ENCODE measurements at regions not wholly inside any gene's neighbourhood (a gene's known extent, or its start where the extent isn't known, plus 50 kb on each side); places are given as distances from the start of the nearest gene placed in this dataset.

DNA sequence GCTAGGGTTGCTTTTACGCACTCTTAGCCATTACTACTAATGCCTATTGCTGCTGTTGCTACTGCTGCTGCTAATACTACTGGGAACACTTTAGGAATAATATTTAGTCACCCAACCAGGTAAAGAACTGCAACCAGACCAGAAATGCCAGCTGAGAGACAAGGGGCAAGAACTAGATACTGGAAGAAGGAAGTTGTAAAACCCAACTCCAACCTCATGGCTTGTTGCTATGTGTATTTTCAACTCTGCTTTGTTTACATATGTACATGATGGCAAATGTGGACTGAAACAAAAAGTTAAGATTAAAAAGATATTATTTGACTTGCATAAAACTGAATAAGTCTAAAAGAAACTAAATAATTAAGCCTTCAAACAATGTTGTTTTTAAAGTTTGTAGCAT is 177.7 kb downstream of the GNAT3 start:
- Histone ChIP-seq H3K4me3 (no peak overlapping the region), H3K27me3 (ENCODE audit: control insufficient read depth in 3 of 3, insufficient read depth in 3 of 3, low read length in 2 of 3) (no peaks in the 10 kb centered on the region), H3K4me1 (ENCODE audit: control insufficient read depth in 5 of 5, insufficient read depth in 5 of 5, low read length in 5 of 5) (peaks cover 0 to 12% (median 0%) of the 10 kb centered on the region in 5 donors), H3K9ac (ENCODE audit: insufficient read depth in 1 of 2, low read length in 2 of 2) (no peak overlapping the region), H3K36me3 (ENCODE audit: control insufficient read depth in 4 of 4, insufficient read depth in 4 of 4, low read length in 4 of 4) (no peaks in the 10 kb centered on the region), H3K27ac (ENCODE audit: low read depth in 1 of 2, low read length in 1 of 2) (no peak overlapping the region), H3K9me3 (ENCODE audit: control insufficient read depth in 4 of 4, insufficient read depth in 3 of 4, low read length in 3 of 4) (no peaks in the 10 kb centered on the region)
- ATAC-seq (ENCODE audit: insufficient read depth, low FRiP score): no peak
- TF ChIP-seq CTCF (IDR thresholded peaks at IDR 0.05; ENCODE audit: control extremely low read depth, extremely low read depth): no peak
- peak in 2 of 3 donors; percentile 18 to 26 for DNase-seq
- 94 to 95% methylated on average over 1 of the region's 1 CpG for WGBS, 2 donors

DNA sequence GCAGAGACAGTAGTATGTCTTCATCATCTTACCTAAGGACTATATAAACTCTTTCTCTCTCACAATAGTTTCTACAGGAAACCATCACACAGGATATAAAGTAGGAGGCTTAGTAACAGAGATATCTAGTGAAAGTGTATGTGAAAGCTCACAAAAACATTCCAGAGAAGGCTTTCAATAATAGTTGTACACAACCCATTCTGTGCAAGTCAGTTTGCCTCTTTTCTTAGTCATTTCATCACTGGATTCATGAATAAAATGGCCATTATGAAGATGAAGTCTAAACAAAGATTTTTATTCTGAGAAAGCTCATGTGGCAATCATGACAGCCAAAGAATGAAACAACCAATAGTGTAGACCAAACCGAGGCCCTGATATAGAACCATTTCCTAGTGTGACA is 178.8 kb downstream of the GNAT3 start:
- 79 to 81% methylated on average over 1 of the region's 1 CpG for WGBS, 2 donors
- ATAC-seq (ENCODE audit: insufficient read depth, low FRiP score): no peak

GRCh38 chr7:80330434-80330833 is 181.4 kb downstream of the GNAT3 start:
- no peak for TF ChIP-seq CTCF (IDR thresholded peaks at IDR 0.05; ENCODE audit: control extremely low read depth, extremely low read depth)
- peaks cover 0 to 5% (median 0%) of the 10 kb centered on the region in 5 donors for H3K4me1 ChIP-seq (ENCODE audit: control insufficient read depth in 5 of 5, insufficient read depth in 5 of 5, low read length in 5 of 5)
- H3K4me3 ChIP-seq: no peak overlapping the region
- no peaks in the 10 kb centered on the region for H3K9me3 ChIP-seq (ENCODE audit: control insufficient read depth in 4 of 4, insufficient read depth in 3 of 4, low read length in 3 of 4)
- DNase-seq (no peak), ATAC-seq (ENCODE audit: insufficient read depth, low FRiP score) (no peak)
- no peaks in the 10 kb centered on the region for H3K27me3 ChIP-seq (ENCODE audit: control insufficient read depth in 3 of 3, insufficient read depth in 3 of 3, low read length in 2 of 3)
- H3K36me3 ChIP-seq (ENCODE audit: control insufficient read depth in 4 of 4, insufficient read depth in 4 of 4, low read length in 4 of 4): no peaks in the 10 kb centered on the region
- H3K27ac ChIP-seq (ENCODE audit: low read depth in 1 of 2, low read length in 1 of 2): no peak overlapping the region
- H3K9ac ChIP-seq (ENCODE audit: insufficient read depth in 1 of 2, low read length in 2 of 2): no peak overlapping the region

More for the DNA sequence above, 178.8 kb downstream of the GNAT3 start:
- Histone ChIP-seq H3K4me3 (no peak overlapping the region), H3K36me3 (ENCODE audit: control insufficient read depth in 4 of 4, insufficient read depth in 4 of 4, low read length in 4 of 4) (no peaks in the 10 kb centered on the region), H3K9ac (ENCODE audit: insufficient read depth in 1 of 2, low read length in 2 of 2) (no peak overlapping the region), H3K4me1 (ENCODE audit: control insufficient read depth in 5 of 5, insufficient read depth in 5 of 5, low read length in 5 of 5) (peaks cover 0 to 12% (median 0%) of the 10 kb centered on the region in 5 donors), H3K27ac (ENCODE audit: low read depth in 1 of 2, low read length in 1 of 2) (no peak overlapping the region), H3K9me3 (ENCODE audit: control insufficient read depth in 4 of 4, insufficient read depth in 3 of 4, low read length in 3 of 4) (no peaks in the 10 kb centered on the region), H3K27me3 (ENCODE audit: control insufficient read depth in 3 of 3, insufficient read depth in 3 of 3, low read length in 2 of 3) (no peaks in the 10 kb centered on the region)
- no peak for TF ChIP-seq CTCF (IDR thresholded peaks at IDR 0.05; ENCODE audit: control extremely low read depth, extremely low read depth)
- no peak for DNase-seq

DNA sequence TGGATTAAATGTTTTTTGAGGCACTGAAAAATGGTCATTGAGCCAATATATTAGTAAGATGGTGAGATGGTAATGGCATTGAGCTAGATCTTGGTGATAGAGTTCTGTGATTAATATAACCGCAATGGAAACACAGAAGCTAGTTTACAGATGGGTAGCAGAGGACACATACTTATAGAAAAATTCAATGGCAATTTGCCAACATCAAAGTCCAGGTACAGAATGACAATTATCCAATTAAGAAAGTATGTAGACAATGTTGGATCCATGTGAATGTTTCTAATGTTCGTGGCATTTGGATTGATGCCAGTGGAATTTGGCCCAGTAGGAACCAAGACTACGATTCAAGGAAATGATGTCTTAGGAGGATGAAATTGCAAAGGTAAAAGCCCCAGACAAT is 187.8 kb downstream of the GNAT3 start:
- Histone ChIP-seq H3K9ac (ENCODE audit: insufficient read depth in 1 of 2, low read length in 2 of 2) (no peak overlapping the region), H3K27ac (ENCODE audit: low read depth in 1 of 2, low read length in 1 of 2) (peak overlapping the region in 1 of 2 donors; percentile 21), H3K4me3 (no peak overlapping the region), H3K4me1 (ENCODE audit: control insufficient read depth in 5 of 5, insufficient read depth in 5 of 5, low read length in 5 of 5) (no peaks in the 10 kb centered on the region), H3K27me3 (ENCODE audit: control insufficient read depth in 3 of 3, insufficient read depth in 3 of 3, low read length in 2 of 3) (no peaks in the 10 kb centered on the region), H3K9me3 (ENCODE audit: control insufficient read depth in 4 of 4, insufficient read depth in 3 of 4, low read length in 3 of 4) (no peaks in the 10 kb centered on the region), H3K36me3 (ENCODE audit: control insufficient read depth in 4 of 4, insufficient read depth in 4 of 4, low read length in 4 of 4) (no peaks in the 10 kb centered on the region)
- 55 to 59% methylated on average over 3 of the region's 3 CpGs for WGBS, 2 donors
- TF ChIP-seq CTCF (IDR thresholded peaks at IDR 0.05; ENCODE audit: control extremely low read depth, extremely low read depth): no peak
- ATAC-seq (ENCODE audit: insufficient read depth, low FRiP score) (no peak), DNase-seq (no peak)
